ENCODE measurements at regions not wholly inside any gene's neighbourhood (a gene's known extent, or its start where the extent isn't known, plus 50 kb on each side); places are given as distances from the start of the nearest gene placed in this dataset.

DNA sequence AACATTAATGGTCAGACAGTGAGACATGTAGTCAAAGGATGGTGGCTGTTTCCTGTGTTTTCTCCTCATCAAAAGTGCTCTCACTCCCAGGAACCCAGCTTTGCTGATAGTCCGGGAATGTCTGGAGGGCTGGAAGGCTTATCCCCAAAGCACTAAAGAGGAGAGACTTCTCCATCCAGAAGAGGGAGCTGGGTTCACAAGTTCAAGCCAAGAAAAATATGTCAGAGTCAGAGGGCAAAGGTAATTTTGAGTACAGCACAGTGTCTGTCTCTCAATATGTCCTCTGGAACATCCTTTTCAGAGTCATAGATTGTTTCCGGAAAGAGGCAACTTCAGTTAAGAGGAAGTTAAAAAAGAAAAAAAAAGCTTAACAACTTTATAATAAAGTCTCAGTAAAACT lies 281.5 kb upstream of the PHYHIPL start:
- POLR2A ChIA-PET = no interaction called here
- DNase-seq (ENCODE audit: extremely low spot score) = no peak
- TF ChIP-seq FOXA1 (IDR thresholded peaks at IDR 0.05) = no peak
- TF ChIP-seq ARNT (IDR thresholded peaks at IDR 0.05) = no peak
- no peak for TF ChIP-seq CTBP1 (IDR thresholded peaks at IDR 0.05; ENCODE audit: borderline replicate concordance)
- no peak for TF ChIP-seq ZNF384 (IDR thresholded peaks at IDR 0.05)
- TF ChIP-seq SP1 (IDR thresholded peaks at IDR 0.05) = no peak
- TF ChIP-seq SUZ12 (IDR thresholded peaks at IDR 0.05) = no peak
- TF ChIP-seq HDGF (IDR thresholded peaks at IDR 0.05; ENCODE audit: borderline replicate concordance) = no peak
- no peak for TF ChIP-seq FOXM1 (IDR thresholded peaks at IDR 0.05; ENCODE audit: borderline replicate concordance)
- TF ChIP-seq LEF1 (IDR thresholded peaks at IDR 0.05; ENCODE audit: borderline replicate concordance) = no peak
- no peak for TF ChIP-seq L3MBTL2 (conservative IDR thresholded peaks at IDR 0.05)
- CTCF ChIA-PET = no interaction called here

DNA sequence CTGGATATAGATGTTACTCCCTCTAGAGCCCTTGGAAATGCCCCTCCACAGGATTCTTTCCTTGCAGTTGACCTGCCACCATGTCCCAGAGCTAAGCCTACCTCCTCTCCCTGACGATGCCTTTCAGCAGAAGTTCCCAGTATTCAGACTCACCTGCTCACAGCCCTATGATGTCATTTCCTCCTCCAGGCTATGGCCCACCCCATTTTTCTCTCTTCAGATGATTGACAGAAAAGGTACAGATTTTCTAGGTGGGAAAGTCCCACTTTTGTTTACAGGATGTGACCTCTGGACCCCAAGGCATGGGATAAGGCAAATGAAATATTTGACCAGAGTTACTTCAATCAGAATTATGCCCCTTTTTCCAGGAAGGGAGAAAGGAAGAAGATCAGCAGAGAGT lies 280.2 kb upstream of the PHYHIPL start:
- no peak for TF ChIP-seq L3MBTL2 (conservative IDR thresholded peaks at IDR 0.05)
- no peak for TF ChIP-seq HDGF (IDR thresholded peaks at IDR 0.05; ENCODE audit: borderline replicate concordance)
- TF ChIP-seq ZNF384 (IDR thresholded peaks at IDR 0.05) = no peak
- TF ChIP-seq FOXA1 (IDR thresholded peaks at IDR 0.05) = no peak
- no peak for TF ChIP-seq ARNT (IDR thresholded peaks at IDR 0.05)
- TF ChIP-seq NFRKB (IDR thresholded peaks at IDR 0.05) = no peak
- no peak for TF ChIP-seq LEF1 (IDR thresholded peaks at IDR 0.05; ENCODE audit: borderline replicate concordance)
- TF ChIP-seq, protein P1, sequence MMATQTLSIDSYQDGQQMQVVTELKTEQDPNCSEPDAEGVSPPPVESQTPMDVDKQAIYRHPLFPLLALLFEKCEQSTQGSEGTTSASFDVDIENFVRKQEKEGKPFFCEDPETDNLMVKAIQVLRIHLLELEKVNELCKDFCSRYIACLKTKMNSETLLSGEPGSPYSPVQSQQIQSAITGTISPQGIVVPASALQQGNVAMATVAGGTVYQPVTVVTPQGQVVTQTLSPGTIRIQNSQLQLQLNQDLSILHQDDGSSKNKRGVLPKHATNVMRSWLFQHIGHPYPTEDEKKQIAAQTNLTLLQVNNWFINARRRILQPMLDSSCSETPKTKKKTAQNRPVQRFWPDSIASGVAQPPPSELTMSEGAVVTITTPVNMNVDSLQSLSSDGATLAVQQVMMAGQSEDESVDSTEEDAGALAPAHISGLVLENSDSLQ (IDR thresholded peaks at IDR 0.05) = no peak
- TF ChIP-seq FOXM1 (IDR thresholded peaks at IDR 0.05; ENCODE audit: borderline replicate concordance) = no peak
- TF ChIP-seq CTBP1 (IDR thresholded peaks at IDR 0.05; ENCODE audit: borderline replicate concordance) = no peak
- TF ChIP-seq SP1 (IDR thresholded peaks at IDR 0.05) = no peak
- TF ChIP-seq SUZ12 (IDR thresholded peaks at IDR 0.05) = no peak
- no peak for TF ChIP-seq BHLHE40 (IDR thresholded peaks at IDR 0.05; ENCODE audit: borderline replicate concordance)
- no peak for TF ChIP-seq FOXK2 (IDR thresholded peaks at IDR 0.05)
- no peak for TF ChIP-seq TARDBP (IDR thresholded peaks at IDR 0.05)
- ChIA-PET CTCF (interaction anchor here (0.7 kb wide), 1 partner anchor 383 kb away, joined by 3 read pairs; no protein-coding TSS in a partner anchor), POLR2A (no interaction called here)
- DNase-seq (ENCODE audit: extremely low spot score) = no peak

DNA sequence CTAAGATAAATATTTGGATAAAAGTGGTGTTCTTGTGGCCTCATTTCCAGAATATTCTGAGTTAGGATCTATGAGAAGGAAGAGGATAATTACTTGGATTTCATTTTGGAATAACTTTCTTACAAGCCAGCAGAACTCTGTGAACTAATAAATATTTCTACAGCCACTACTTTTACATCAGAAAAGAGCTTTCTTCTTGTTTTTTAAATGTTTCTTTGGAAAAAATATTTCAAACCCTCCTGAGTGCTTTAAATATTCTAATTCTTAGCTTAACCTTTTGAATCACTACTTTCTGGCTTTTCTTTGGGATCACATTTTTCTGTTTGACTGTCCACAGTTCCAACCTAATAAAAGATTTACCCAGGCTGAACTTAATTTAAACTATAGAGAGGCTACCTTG lies 279.2 kb upstream of the PHYHIPL start:
- no peak for TF ChIP-seq ARNT (IDR thresholded peaks at IDR 0.05)
- no peak for TF ChIP-seq ELF4 (IDR thresholded peaks at IDR 0.05)
- no peak for TF ChIP-seq L3MBTL2 (conservative IDR thresholded peaks at IDR 0.05)
- no peak for TF ChIP-seq SUZ12 (IDR thresholded peaks at IDR 0.05)
- TF ChIP-seq SP1 (IDR thresholded peaks at IDR 0.05) = no peak
- TF ChIP-seq ZNF384 (IDR thresholded peaks at IDR 0.05) = no peak
- no peak for TF ChIP-seq LEF1 (IDR thresholded peaks at IDR 0.05; ENCODE audit: borderline replicate concordance)
- no peak for TF ChIP-seq FOXM1 (IDR thresholded peaks at IDR 0.05; ENCODE audit: borderline replicate concordance)
- TF ChIP-seq, protein P1 (IDR thresholded peaks at IDR 0.05) = no peak
- TF ChIP-seq CTBP1 (IDR thresholded peaks at IDR 0.05; ENCODE audit: borderline replicate concordance) = no peak
- TF ChIP-seq NFRKB (IDR thresholded peaks at IDR 0.05) = no peak
- POLR2A ChIA-PET = no interaction called here
- CTCF ChIA-PET = no interaction called here
- no peak for DNase-seq (ENCODE audit: extremely low spot score)

DNA sequence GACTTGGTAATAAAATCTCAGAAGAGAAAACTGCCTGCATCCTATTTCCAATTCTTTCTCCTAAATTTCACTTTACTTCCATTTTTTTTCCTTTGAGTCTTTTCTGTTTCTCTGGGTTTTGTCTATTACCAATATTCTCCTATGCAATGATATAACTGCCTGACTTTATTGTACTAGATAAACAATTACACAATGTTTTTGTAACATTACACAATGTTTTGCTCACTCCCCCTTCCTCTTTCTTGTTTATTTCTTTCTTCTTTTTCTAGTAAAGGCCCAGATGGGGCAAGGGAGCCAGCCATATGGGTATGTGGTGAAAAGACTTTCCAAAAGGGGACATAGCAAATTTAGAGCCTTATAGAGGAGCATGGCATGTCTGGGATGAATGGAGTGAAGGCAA lies 278.7 kb upstream of the PHYHIPL start:
- TF ChIP-seq SP1 (IDR thresholded peaks at IDR 0.05) (no peak), ZNF384 (IDR thresholded peaks at IDR 0.05) (no peak), HDGF (IDR thresholded peaks at IDR 0.05; ENCODE audit: borderline replicate concordance) (no peak), TARDBP (IDR thresholded peaks at IDR 0.05) (no peak), NFRKB (IDR thresholded peaks at IDR 0.05) (no peak), L3MBTL2 (conservative IDR thresholded peaks at IDR 0.05) (no peak), ARNT (IDR thresholded peaks at IDR 0.05) (no peak), FOXK2 (IDR thresholded peaks at IDR 0.05) (no peak), FOXM1 (IDR thresholded peaks at IDR 0.05; ENCODE audit: borderline replicate concordance) (no peak), FOXA1 (IDR thresholded peaks at IDR 0.05) (no peak), LEF1 (IDR thresholded peaks at IDR 0.05; ENCODE audit: borderline replicate concordance) (no peak), CTBP1 (IDR thresholded peaks at IDR 0.05; ENCODE audit: borderline replicate concordance) (no peak), BHLHE40 (IDR thresholded peaks at IDR 0.05; ENCODE audit: borderline replicate concordance) (no peak), ELF4 (IDR thresholded peaks at IDR 0.05) (no peak), SUZ12 (IDR thresholded peaks at IDR 0.05) (no peak)
- TF ChIP-seq, protein P1 (IDR thresholded peaks at IDR 0.05) = no peak
- ChIA-PET POLR2A (no interaction called here), CTCF (no interaction called here)
- DNase-seq (ENCODE audit: extremely low spot score) = no peak

DNA sequence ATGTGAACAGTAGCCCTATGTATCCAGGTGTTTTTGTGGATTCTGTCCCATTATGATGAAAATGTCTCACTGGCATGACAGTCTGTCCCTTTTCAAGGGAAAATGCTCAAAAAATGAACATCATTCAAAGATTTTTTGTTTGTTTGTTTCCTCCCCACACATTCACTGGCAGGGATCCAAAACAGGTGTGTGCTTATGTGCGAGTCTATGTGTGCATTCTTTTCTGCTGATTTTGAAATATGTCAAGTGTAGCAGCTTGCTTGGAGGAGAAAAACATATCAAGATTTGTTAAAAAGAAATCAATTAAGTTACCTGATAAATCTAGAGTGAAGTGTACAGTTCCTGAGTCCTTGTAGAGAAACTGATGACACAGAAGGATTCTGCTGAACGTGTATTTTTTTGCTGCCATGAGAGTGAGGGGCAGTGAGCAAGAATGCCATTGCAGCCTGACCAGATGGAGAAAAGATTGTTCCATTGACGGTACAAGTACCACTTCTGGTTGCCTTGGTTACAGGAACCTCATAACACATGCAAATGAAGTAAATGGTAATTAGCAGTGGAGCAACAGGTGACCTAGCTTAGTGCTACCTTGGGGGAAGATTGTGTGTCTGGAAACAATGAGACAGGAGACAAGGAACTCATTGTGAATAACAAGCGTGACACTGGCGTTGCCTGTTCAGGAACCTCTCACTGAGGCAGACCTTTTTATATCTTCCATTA lies 277.4 kb upstream of the PHYHIPL start:
- ChIA-PET CTCF (no interaction called here), POLR2A (no interaction called here)
- no peak for DNase-seq (ENCODE audit: extremely low spot score)
- TF ChIP-seq FOXA1 (IDR thresholded peaks at IDR 0.05) (no peak), ARNT (IDR thresholded peaks at IDR 0.05) (no peak), NFRKB (IDR thresholded peaks at IDR 0.05) (no peak), SP1 (IDR thresholded peaks at IDR 0.05) (no peak), TARDBP (IDR thresholded peaks at IDR 0.05) (no peak), CTBP1 (IDR thresholded peaks at IDR 0.05; ENCODE audit: borderline replicate concordance) (no peak), FOXM1 (IDR thresholded peaks at IDR 0.05; ENCODE audit: borderline replicate concordance) (no peak)
- TF ChIP-seq, protein P1 (IDR thresholded peaks at IDR 0.05) = no peak
